GM20000 (cell line): ENCODE measurements at regions not wholly inside any gene's neighbourhood (a gene's known extent, or its start where the extent isn't known, plus 50 kb on each side); places are given as distances from the start of the nearest gene placed in this dataset.

Experiments used
- DNase-seq: peaks from one replicate; pipeline ENCODE4 v3.0.0; 2012; ENCODE audit warnings: low spot score
- CTCF ChIP-seq: IDR thresholded peaks from 2 replicates; pipeline ENCODE4 v1.5.1; 2012; ENCODE audit warnings: mild to moderate bottlenecking, control low read depth; ENCODE audit errors: extremely low read depth, missing control alignments

- no peak for TF ChIP-seq CTCF
Measured at GRCh38 chr2:44110444-44110843, 58.2 kb upstream of the PPM1B start.

GRCh38 chr2:44112096-44112495 is 56.6 kb upstream of the PPM1B start:
- DNase-seq = no peak
- TF ChIP-seq CTCF = no peak

More at GRCh38 chr2:44110444-44110843, 58.2 kb upstream of the PPM1B start:
- DNase-seq = no peak

GRCh38 chr2:44116319-44116718 is 52.4 kb upstream of the PPM1B start:
- DNase-seq = no peak
- TF ChIP-seq CTCF = no peak

GRCh38 chr2:44118257-44118656 is 50.4 kb upstream of the PPM1B start:
- no peak for TF ChIP-seq CTCF
- DNase-seq = no peak
